ENCODE measurements at regions not wholly inside any gene's neighbourhood (a gene's known extent, or its start where the extent isn't known, plus 50 kb on each side); places are given as distances from the start of the nearest gene placed in this dataset.
"Not testable (repeated sequence)": the region's sequence is repeated elsewhere in the genome, so short reads cannot be mapped to it uniquely, and the experiment has no call there.

DNA sequence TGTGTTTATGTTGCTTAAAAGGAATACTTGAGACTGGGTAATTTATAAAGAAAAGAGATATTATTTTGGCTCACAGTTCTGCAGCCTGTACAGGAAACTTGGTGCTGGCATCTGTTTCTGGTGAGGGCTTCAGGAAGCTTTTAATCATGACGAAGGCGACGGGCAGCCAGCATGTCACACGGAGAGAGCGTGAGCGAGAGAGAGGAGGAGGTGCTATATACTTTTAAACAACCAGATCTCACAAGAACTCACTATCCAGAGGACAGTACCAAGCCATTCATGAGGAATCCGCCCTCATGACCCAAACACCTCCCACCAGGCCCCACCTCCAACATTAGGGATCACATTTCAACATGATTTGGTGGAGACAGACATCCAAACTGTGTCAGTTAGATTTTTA, 163.4 kb upstream of the TSC22D1 start:
- Histone ChIP-seq H3K9ac (no peak overlapping the region), H3K36me3 (no peaks in the 10 kb centered on the region), H3K4me1 (no peaks in the 10 kb centered on the region), H4K20me1 (no peaks in the 10 kb centered on the region), H3K27me3 (no peaks in the 10 kb centered on the region), H3K4me3 (no peak overlapping the region), H3K27ac (no peak overlapping the region), H3K9me3 (0 out of 2 replicates have a peak, but pooled peaks cover 4% of the 10 kb centered on the region), H3K4me2 (no peak overlapping the region)
- TF ChIP-seq Cebpa-rat (IDR thresholded peaks at IDR 0.05): no peak

DNA sequence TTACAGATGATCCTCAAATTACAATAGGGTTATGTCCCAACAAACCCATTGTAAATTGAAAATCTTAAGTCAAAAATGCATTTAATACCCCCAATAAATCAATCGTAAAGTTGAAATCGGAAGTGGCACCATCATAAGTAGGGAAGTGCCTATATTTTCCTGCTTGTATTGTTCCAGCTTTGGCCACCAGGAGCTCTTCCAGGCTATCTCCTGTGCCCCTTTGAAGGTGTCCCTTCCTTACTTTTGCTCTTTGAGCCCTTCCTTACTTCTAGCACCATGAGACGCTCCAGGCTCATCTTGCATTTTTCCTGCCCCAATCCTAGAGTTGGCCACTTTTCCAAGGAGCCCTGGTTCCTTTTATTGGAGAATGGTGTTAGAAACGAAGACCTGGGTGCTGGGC, 163.0 kb upstream of the TSC22D1 start:
- no peak overlapping the region for H3K27ac ChIP-seq
- H3K4me1 ChIP-seq: no peaks in the 10 kb centered on the region
- no peaks in the 10 kb centered on the region for H4K20me1 ChIP-seq
- H3K4me3 ChIP-seq: no peak overlapping the region
- no peaks in the 10 kb centered on the region for H3K27me3 ChIP-seq
- no peak overlapping the region for H3K4me2 ChIP-seq
- no peak for TF ChIP-seq Cebpa-rat (IDR thresholded peaks at IDR 0.05)
- H3K36me3 ChIP-seq: no peaks in the 10 kb centered on the region
- H3K9ac ChIP-seq: no peak overlapping the region
- no peaks in the 10 kb centered on the region for H3K9me3 ChIP-seq

DNA sequence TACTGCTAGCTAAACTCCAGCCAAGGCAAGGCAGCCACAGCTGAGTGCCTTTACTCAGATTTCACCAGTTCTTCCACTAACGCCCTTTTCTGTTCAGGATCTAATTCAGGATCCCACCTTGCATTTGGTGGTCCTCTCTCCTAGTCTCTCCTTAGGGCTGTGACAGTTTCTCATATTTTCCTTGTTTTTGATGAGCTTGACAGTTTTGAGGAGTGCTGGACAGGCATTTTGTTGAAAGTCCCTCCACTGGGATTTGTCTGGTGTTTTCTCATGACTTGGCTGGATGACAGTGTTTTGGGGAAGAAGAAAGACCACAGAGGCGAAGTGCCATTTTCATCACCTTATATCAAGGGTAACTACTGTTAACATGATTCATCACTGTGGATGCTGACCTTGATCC, 162.3 kb upstream of the TSC22D1 start:
- no peak for TF ChIP-seq Cebpa-rat (IDR thresholded peaks at IDR 0.05)
- H3K4me3 ChIP-seq: no peak overlapping the region
- no peak overlapping the region for H3K4me2 ChIP-seq
- H4K20me1 ChIP-seq: no peaks in the 10 kb centered on the region
- H3K9me3 ChIP-seq: no peaks in the 10 kb centered on the region
- H3K4me1 ChIP-seq: no peaks in the 10 kb centered on the region
- no peak overlapping the region for H3K9ac ChIP-seq
- no peaks in the 10 kb centered on the region for H3K36me3 ChIP-seq
- H3K27me3 ChIP-seq: no peaks in the 10 kb centered on the region
- H3K27ac ChIP-seq: no peak overlapping the region

DNA sequence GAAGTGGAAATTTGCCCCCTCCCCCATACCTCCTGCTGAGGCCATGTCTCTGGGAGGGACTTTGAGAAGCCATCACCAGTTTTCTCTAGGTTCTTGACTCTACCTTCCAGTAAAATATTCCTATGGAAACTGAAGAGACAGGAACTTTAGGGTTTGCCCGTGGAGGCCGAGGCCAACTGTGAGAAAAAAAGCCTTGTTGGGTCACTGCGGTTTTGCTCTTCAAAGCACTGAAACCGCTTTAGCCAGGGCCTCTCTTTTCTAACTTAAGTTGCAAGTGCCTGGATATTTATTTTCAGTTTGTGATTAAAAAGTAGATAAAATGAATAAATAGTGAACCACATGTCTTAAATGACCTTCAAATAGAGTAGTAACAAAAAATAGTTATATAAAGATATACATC, 159.7 kb upstream of the TSC22D1 start:
- Histone ChIP-seq H4K20me1 (no peaks in the 10 kb centered on the region), H3K4me1 (no peaks in the 10 kb centered on the region), H3K4me3 (no peak overlapping the region), H3K27ac (no peak overlapping the region), H3K27me3 (no peaks in the 10 kb centered on the region), H3K9ac (no peak overlapping the region), H3K4me2 (no peak overlapping the region), H3K9me3 (no peaks in the 10 kb centered on the region), H3K36me3 (no peaks in the 10 kb centered on the region)
- no peak for TF ChIP-seq Cebpa-rat (IDR thresholded peaks at IDR 0.05)

DNA sequence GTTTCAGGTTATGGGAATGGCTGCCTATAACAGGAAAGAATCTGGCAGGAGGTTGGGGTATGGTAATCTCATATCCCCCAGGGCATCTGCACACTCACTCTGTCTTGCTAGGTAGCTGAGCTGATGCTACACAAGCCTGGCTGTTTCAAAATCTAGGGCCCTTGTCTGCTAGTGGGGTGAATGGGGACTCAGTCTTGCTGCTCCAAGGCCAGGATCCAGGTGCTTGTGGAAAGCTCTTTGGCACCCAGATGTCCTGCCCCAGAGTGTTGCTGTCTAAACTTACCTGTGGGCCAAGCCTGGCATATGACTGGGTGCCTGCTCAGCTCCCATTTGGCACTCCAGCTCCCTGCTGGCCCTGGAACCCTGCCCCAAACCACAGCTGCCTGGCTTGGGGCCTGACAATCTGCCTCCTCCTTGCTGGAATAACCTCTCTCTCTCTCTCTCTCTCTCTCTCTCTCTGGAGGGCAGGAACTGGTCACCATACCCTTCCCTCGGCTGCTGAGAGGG, 158.1 kb upstream of the TSC22D1 start:
- Histone ChIP-seq H3K4me1 (no peaks in the 10 kb centered on the region), H3K36me3 (no peaks in the 10 kb centered on the region), H3K9me3 (no peaks in the 10 kb centered on the region), H3K9ac (no peak overlapping the region), H4K20me1 (no peaks in the 10 kb centered on the region), H3K27me3 (no peaks in the 10 kb centered on the region), H3K4me2 (no peak overlapping the region), H3K4me3 (no peak overlapping the region), H3K27ac (no peak overlapping the region)
- no peak for TF ChIP-seq Cebpa-rat (IDR thresholded peaks at IDR 0.05)

DNA sequence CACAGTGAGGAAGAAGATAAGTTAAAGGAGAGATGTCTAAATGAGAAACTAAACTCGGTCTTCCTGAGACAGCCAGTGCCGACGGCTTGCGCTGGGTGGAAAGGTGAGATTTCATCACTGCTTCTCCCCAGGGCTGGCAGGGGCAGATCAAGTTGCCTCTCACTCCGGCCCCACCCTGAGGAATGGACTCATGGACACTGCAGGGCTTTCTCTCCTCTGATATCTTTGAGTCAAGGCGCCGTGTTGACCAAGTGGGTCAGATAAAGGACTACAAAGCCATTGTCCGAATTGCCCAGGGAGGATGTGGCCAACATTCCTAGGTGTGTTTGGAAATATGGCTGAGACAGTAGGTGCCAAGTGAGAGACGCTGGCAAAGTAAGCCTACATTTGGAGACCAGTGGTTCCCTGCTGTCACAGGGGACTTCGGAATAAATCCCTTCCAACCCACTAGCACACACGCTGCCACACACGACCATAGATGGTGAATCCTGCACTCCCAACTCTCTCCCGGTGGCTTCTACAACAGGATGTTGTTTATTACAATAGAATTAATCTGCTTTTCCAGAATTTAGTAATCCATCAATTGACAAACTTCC, 156.5 kb upstream of the TSC22D1 start:
- H3K9ac ChIP-seq: no peak overlapping the region
- H3K4me3 ChIP-seq: no peak overlapping the region
- no peaks in the 10 kb centered on the region for H3K36me3 ChIP-seq
- H3K27ac ChIP-seq: no peak overlapping the region
- H3K4me1 ChIP-seq: no peaks in the 10 kb centered on the region
- no peaks in the 10 kb centered on the region for H3K9me3 ChIP-seq
- H3K4me2 ChIP-seq: no peak overlapping the region
- H4K20me1 ChIP-seq: no peaks in the 10 kb centered on the region
- no peaks in the 10 kb centered on the region for H3K27me3 ChIP-seq
- no peak for TF ChIP-seq Cebpa-rat (IDR thresholded peaks at IDR 0.05)

DNA sequence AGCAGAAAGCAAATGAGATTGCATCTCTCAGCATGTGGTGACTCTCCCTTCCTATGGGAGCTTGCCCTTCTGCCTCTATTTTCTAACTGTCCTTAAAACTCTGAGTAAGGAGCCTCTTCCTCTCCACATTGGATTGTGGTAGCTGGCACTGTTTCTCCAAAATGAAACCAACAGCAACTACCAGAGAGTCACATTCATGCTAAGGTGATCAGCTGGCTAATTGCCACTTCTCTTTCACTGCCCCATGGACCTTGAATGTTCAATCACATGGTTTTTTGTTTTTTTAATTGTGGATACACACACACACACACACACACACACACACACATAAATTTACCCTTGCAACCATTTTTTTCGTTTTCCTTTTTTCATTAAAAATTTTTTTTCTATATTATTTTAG, 154.7 kb upstream of the TSC22D1 start:
- Histone ChIP-seq H3K4me3 (no peak overlapping the region), H3K9ac (no peak overlapping the region), H3K4me1 (no peaks in the 10 kb centered on the region), H3K9me3 (no peaks in the 10 kb centered on the region), H3K27me3 (no peaks in the 10 kb centered on the region), H3K27ac (no peak overlapping the region), H3K36me3 (no peaks in the 10 kb centered on the region), H3K4me2 (no peak overlapping the region), H4K20me1 (no peaks in the 10 kb centered on the region)
- TF ChIP-seq Cebpa-rat (IDR thresholded peaks at IDR 0.05): no peak

DNA sequence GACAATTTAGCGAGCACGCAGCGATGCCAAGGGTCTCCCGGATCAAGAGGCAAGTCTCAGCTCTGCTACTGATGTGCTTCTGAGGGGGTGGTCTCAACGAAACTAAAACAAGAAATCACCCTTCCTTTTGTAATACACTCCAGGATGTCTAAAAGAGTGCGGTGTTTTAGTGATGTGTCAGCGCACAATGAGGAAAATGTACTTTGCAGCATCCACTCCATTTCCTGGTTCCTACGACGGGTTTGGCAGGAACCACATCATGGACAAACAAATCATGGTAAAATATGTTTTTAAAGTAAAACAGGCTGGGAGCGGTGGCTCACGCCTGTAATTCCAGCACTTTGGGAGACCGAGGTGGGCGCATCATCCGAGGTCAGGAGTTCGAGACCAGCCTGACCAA, 154.0 kb upstream of the TSC22D1 start:
- Histone ChIP-seq H3K4me1 (no peaks in the 10 kb centered on the region), H3K9me3 (no peaks in the 10 kb centered on the region), H3K27ac (no peak overlapping the region), H3K36me3 (no peaks in the 10 kb centered on the region), H3K27me3 (no peaks in the 10 kb centered on the region), H3K4me2 (no peak overlapping the region), H3K9ac (no peak overlapping the region), H4K20me1 (no peaks in the 10 kb centered on the region), H3K4me3 (no peak overlapping the region)
- no peak for TF ChIP-seq Cebpa-rat (IDR thresholded peaks at IDR 0.05)

DNA sequence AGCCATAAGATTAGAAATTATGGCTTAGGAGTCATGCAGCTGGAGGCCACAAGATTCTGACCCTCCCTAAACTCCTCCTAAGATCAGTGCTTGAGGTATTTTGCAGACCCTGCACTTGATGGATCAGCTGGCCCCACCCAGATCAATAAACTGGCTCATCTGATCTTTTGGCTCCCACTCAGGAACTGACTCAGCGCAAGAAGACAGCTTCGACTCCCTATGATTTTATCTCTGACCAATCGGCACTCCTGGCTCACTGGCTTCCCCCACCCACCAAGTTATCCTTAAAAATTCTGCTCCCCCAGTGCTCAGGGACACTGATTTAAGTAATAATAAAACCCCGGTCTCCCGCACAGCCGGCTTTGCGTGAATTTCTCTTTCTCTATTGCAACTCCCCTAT, 151.5 kb upstream of the TSC22D1 start:
- not testable (repeated sequence) for H3K27ac ChIP-seq, H4K20me1 ChIP-seq, H3K27me3 ChIP-seq, H3K9me3 ChIP-seq, H3K9ac ChIP-seq, H3K4me1 ChIP-seq, H3K36me3 ChIP-seq, H3K4me3 ChIP-seq, H3K4me2 ChIP-seq

DNA sequence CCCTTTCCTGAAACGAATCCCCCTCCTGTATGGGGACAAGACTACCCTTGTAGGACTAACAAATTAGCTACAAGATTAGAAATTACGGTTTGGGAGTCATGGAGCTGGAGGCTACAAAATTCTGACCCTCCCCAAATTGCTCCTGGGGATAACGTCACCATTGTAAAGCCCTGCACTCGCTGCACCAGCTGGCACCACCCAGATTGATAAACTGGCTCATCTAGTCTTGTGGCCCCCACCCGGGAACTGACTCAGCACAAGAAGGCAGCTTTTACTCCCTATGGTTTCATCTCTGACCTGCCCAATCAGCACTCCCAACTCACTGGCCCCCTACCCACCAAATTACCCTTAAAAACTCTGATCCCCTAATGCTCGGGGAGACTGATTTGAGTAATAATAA, 150.6 kb upstream of the TSC22D1 start:
- Histone ChIP-seq H3K36me3 (no peaks in the 10 kb centered on the region), H3K4me2 (no peak overlapping the region), H3K4me3 (no peak overlapping the region), H3K27ac (no peak overlapping the region), H3K4me1 (no peaks in the 10 kb centered on the region), H3K27me3 (no peaks in the 10 kb centered on the region), H3K9me3 (0 out of 2 replicates have a peak, but pooled peaks cover 9% of the 10 kb centered on the region), H4K20me1 (no peaks in the 10 kb centered on the region), H3K9ac (no peak overlapping the region)
- no peak for TF ChIP-seq Cebpa-rat (IDR thresholded peaks at IDR 0.05)

DNA sequence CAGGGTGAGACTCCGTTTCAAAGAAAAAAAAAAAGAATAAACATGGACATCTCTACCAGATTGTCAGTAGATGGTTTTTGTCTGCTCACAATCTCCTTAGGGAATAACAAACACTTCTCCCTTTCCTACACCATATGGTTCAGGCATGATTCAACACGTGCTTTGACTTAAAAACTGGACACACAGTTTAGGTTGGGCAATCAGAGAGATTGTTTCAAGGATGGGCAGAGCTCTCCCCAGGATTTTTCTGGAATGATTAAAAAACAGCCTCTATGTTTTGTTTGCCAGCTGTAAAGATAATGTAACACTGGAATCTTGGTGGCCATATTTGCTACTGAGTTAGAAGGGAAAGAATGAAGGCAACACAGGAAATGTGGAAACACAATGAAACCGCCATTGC, 150.1 kb upstream of the TSC22D1 start:
- no peak for TF ChIP-seq Cebpa-rat (IDR thresholded peaks at IDR 0.05)

More for the DNA sequence above, 150.1 kb upstream of the TSC22D1 start:
- Histone ChIP-seq H3K27ac (no peak overlapping the region), H4K20me1 (no peaks in the 10 kb centered on the region), H3K4me1 (no peaks in the 10 kb centered on the region), H3K9ac (no peak overlapping the region), H3K36me3 (no peaks in the 10 kb centered on the region), H3K4me3 (no peak overlapping the region), H3K4me2 (no peak overlapping the region), H3K27me3 (no peaks in the 10 kb centered on the region), H3K9me3 (0 out of 2 replicates have a peak, but pooled peaks cover 9% of the 10 kb centered on the region)

All from BLaER1 (cell line).